Skeletal muscle tissue (tissue), 3 donors: ENCODE measurements at regions not wholly inside any gene's neighbourhood (a gene's known extent, or its start where the extent isn't known, plus 50 kb on each side); places are given as distances from the start of the nearest gene placed in this dataset.

Experiments
- H3K27ac ChIP-seq: one replicate; pipeline ENCODE4 v1.7.0; 2013; ENCODE audit warnings: mild to moderate bottlenecking, low read depth, low read length, inconsistent platforms
- H3K27me3 ChIP-seq, 3 donors: one replicate each; pipeline ENCODE4 v1.7.0; 2013; ENCODE audit warnings: low read length in 3 of 3; ENCODE audit not compliant: control insufficient read depth in 3 of 3, insufficient read depth in 3 of 3
- H3K36me3 ChIP-seq, 3 donors: one replicate each; pipeline ENCODE4 v1.7.0; 2013; ENCODE audit warnings: low read length in 3 of 3; ENCODE audit not compliant: control insufficient read depth in 3 of 3, insufficient read depth in 3 of 3
- H3K4me1 ChIP-seq, 3 donors: one replicate each; pipeline ENCODE4 v1.7.0; 2013; ENCODE audit warnings: low read length in 3 of 3, mild to moderate bottlenecking in 3 of 3; ENCODE audit not compliant: control insufficient read depth in 3 of 3, insufficient read depth in 3 of 3
- H3K4me3 ChIP-seq, 3 donors: one replicate each; pipeline ENCODE4 v1.7.0; 2013; ENCODE audit warnings: low read length in 3 of 3
- H3K9ac ChIP-seq, 3 donors: one replicate each; pipeline ENCODE4 v1.7.0; 2013; ENCODE audit warnings: low read length in 3 of 3, mild to moderate bottlenecking in 3 of 3, moderate library complexity in 2 of 3, low read depth in 1 of 3
- H3K9me3 ChIP-seq, 3 donors: one replicate each; pipeline ENCODE4 v1.7.0; 2013; ENCODE audit warnings: low read length in 3 of 3; ENCODE audit not compliant: control insufficient read depth in 3 of 3
- donor health status: Osteomylitis.

GRCh38 chr1:29517251-29518086 lies 281.1 kb downstream of the PTPRU start:
- no peak overlapping the region for H3K4me3 ChIP-seq
- H3K36me3 ChIP-seq, result no peaks in the 10 kb centered on the region
- no peak overlapping the region for H3K27ac ChIP-seq
- H3K4me1 ChIP-seq, result peaks cover 0 to 10% (median 5%) of the 10 kb centered on the region in 3 donors
- H3K9ac ChIP-seq, result no peak overlapping the region
- peaks cover 15 to 38% (median 28%) of the 10 kb centered on the region in 3 donors for H3K27me3 ChIP-seq
- no peaks in the 10 kb centered on the region for H3K9me3 ChIP-seq

- H3K9ac ChIP-seq, result no peak overlapping the region
- H3K27ac ChIP-seq, result no peak overlapping the region
- H3K9me3 ChIP-seq, result no peaks in the 10 kb centered on the region
- peaks cover 0 to 10% (median 5%) of the 10 kb centered on the region in 3 donors for H3K4me1 ChIP-seq
- no peak overlapping the region for H3K4me3 ChIP-seq
- H3K36me3 ChIP-seq, result no peaks in the 10 kb centered on the region
- peaks cover 11 to 30% (median 20%) of the 10 kb centered on the region in 3 donors for H3K27me3 ChIP-seq
These were observed 279.9 kb downstream of the PTPRU start for GRCh38 chr1:29516063-29516820.

- H3K27me3 ChIP-seq, result peaks cover 11 to 27% (median 17%) of the 10 kb centered on the region in 3 donors
These were observed 279.0 kb downstream of the PTPRU start for GRCh38 chr1:29515170-29515955.

GRCh38 chr1:29514361-29515169 lies 278.2 kb downstream of the PTPRU start:
- Histone ChIP-seq H3K4me3 (no peak overlapping the region), H3K9me3 (no peaks in the 10 kb centered on the region), H3K27ac (no peak overlapping the region), H3K4me1 (peaks cover 0 to 1% (median 0%) of the 10 kb centered on the region in 3 donors), H3K36me3 (no peaks in the 10 kb centered on the region), H3K9ac (no peak overlapping the region), H3K27me3 (peaks cover 7 to 23% (median 20%) of the 10 kb centered on the region in 3 donors)

More at GRCh38 chr1:29515170-29515955, 279.0 kb downstream of the PTPRU start:
- no peak overlapping the region for H3K4me3 ChIP-seq
- no peaks in the 10 kb centered on the region for H3K36me3 ChIP-seq
- no peak overlapping the region for H3K9ac ChIP-seq
- no peaks in the 10 kb centered on the region for H3K9me3 ChIP-seq
- no peak overlapping the region for H3K27ac ChIP-seq
- peaks cover 0 to 5% (median 0%) of the 10 kb centered on the region in 3 donors for H3K4me1 ChIP-seq

GRCh38 chr1:29513357-29513756 lies 277.0 kb downstream of the PTPRU start:
- peaks cover 0 to 23% (median 15%) of the 10 kb centered on the region in 3 donors for H3K27me3 ChIP-seq
- no peak overlapping the region for H3K4me3 ChIP-seq
- no peaks in the 10 kb centered on the region for H3K9me3 ChIP-seq
- no peak overlapping the region for H3K9ac ChIP-seq
- no peaks in the 10 kb centered on the region for H3K36me3 ChIP-seq
- no peak overlapping the region for H3K27ac ChIP-seq
- H3K4me1 ChIP-seq, result no peaks in the 10 kb centered on the region

GRCh38 chr1:29511436-29511835 lies 275.1 kb downstream of the PTPRU start:
- Histone ChIP-seq H3K36me3 (no peaks in the 10 kb centered on the region), H3K27me3 (peaks cover 0 to 29% (median 8%) of the 10 kb centered on the region in 3 donors), H3K4me1 (no peaks in the 10 kb centered on the region), H3K27ac (no peak overlapping the region), H3K9me3 (no peaks in the 10 kb centered on the region), H3K4me3 (no peak overlapping the region), H3K9ac (no peak overlapping the region)

GRCh38 chr1:29508458-29509107 lies 272.3 kb downstream of the PTPRU start:
- Histone ChIP-seq H3K27ac (no peak overlapping the region), H3K9ac (no peak overlapping the region), H3K4me1 (peaks cover 7 to 14% (median 13%) of the 10 kb centered on the region in 3 donors), H3K27me3 (peaks cover 0 to 11% (median 3%) of the 10 kb centered on the region in 3 donors), H3K9me3 (no peaks in the 10 kb centered on the region), H3K36me3 (no peaks in the 10 kb centered on the region), H3K4me3 (no peak overlapping the region)

- Histone ChIP-seq H3K27ac (no peak overlapping the region), H3K9ac (no peak overlapping the region), H3K4me3 (no peak overlapping the region), H3K27me3 (peaks cover 0 to 11% (median 3%) of the 10 kb centered on the region in 3 donors), H3K4me1 (peaks cover 8 to 18% (median 16%) of the 10 kb centered on the region in 3 donors), H3K9me3 (no peaks in the 10 kb centered on the region), H3K36me3 (no peaks in the 10 kb centered on the region)
These were observed 270.4 kb downstream of the PTPRU start for GRCh38 chr1:29506678-29507225.
